ENCODE measurements at regions not wholly inside any gene's neighbourhood (a gene's known extent, or its start where the extent isn't known, plus 50 kb on each side); places are given as distances from the start of the nearest gene placed in this dataset.

- Histone ChIP-seq H2AFZ (ENCODE audit: low read length) (peak overlapping the region; percentile 32), H3K79me1 (ENCODE audit: insufficient read depth, low read depth, low read length, poor library complexity, severe bottlenecking) (no peaks in the 10 kb centered on the region), H3K4ac (ENCODE audit: low read depth, low read length) (no peak overlapping the region), H2BK15ac (ENCODE audit: low read depth, low read length) (no peak overlapping the region), H2BK120ac (ENCODE audit: low read depth, low read length, poor library complexity, severe bottlenecking) (no peak overlapping the region), H3K27me3 (ENCODE audit: insufficient read depth, low read length) (no peaks in the 10 kb centered on the region), H4K8ac (replicated peaks; ENCODE audit: insufficient read length, low read depth, low read length) (no peak overlapping the region), H3K56ac (ENCODE audit: insufficient read length, low read depth, low read length) (no peak overlapping the region), H3K23ac (ENCODE audit: insufficient read length, low read depth, low read length) (no peak overlapping the region), H3K4me1 (ENCODE audit: insufficient read depth, low read length) (no peaks in the 10 kb centered on the region; the same call in 1 of the 2 replicates), H3K9me3 (ENCODE audit: control insufficient read depth, low read depth, low read length) (no peaks in the 10 kb centered on the region), H3K27ac (ENCODE audit: insufficient read length, low read depth, low read length) (no peak overlapping the region), H3K9ac (ENCODE audit: extremely low read depth, insufficient read length, low read length) (no peak overlapping the region), H2BK5ac (ENCODE audit: insufficient read length, low read length) (no peak overlapping the region), H3K18ac (ENCODE audit: insufficient read length, low read depth, low read length) (no peak overlapping the region), H3K4me2 (ENCODE audit: insufficient read depth, insufficient read length, low read length) (no peak overlapping the region), H4K91ac (ENCODE audit: insufficient read length, low read depth, low read length) (no peak overlapping the region), H4K20me1 (ENCODE audit: control insufficient read depth, insufficient read depth, insufficient read length) (no peaks in the 10 kb centered on the region), H2BK20ac (ENCODE audit: low read depth, low read length, poor library complexity, severe bottlenecking) (no peak overlapping the region), H3T11ph (ENCODE audit: low read length) (no peak overlapping the region), H2AK5ac (ENCODE audit: insufficient read length, low read length) (no peak overlapping the region), H3K23me2 (ENCODE audit: insufficient read length, low read depth, low read length, poor library complexity, severe bottlenecking) (no peaks in the 10 kb centered on the region), H4K5ac (ENCODE audit: insufficient read length, low read depth, low read length) (no peak overlapping the region), H3K14ac (ENCODE audit: insufficient read depth, low read length) (no peak overlapping the region), H2BK12ac (ENCODE audit: insufficient read length, low read depth, low read length) (no peak overlapping the region), H3K79me2 (ENCODE audit: insufficient read depth, low read length) (no peaks in the 10 kb centered on the region)
- Mint-ChIP-seq H3K27me3 (ENCODE audit: low read depth) (no peaks in the 10 kb centered on the region), H3K9me3 (no peaks in the 10 kb centered on the region), H3K27ac (peak overlapping the region; percentile 49 to 83 (median 81); a peak in 4 of 7 replicates), H3K4me1 (peaks cover 17 to 22% of the 10 kb centered on the region in 2 experiments), H3K36me3 (ENCODE audit: insufficient read depth in 1 of 3, low read depth in 3 of 3) (no peaks in the 10 kb centered on the region), H3K4me3 (no peak overlapping the region)
- no peak for TF ChIP-seq CTCF (conservative IDR thresholded peaks at IDR 0.05)
- no peak for DNase-seq
- WGBS (ENCODE audit: extremely low coverage, insufficient read length, low lambda C conversion rate): no CpG with 5 or more reads among the region's 1 CpG
These were observed 251.8 kb downstream of the NNT start for GRCh38 chr5:43854697-43855292.

Measured in H9 (cell line).